H9 (cell line): ENCODE measurements at regions not wholly inside any gene's neighbourhood (a gene's known extent, or its start where the extent isn't known, plus 50 kb on each side); places are given as distances from the start of the nearest gene placed in this dataset.

Experiments used
- DNase-seq: peaks from one replicate; pipeline ENCODE4 v3.0.0-alpha.2; 2017
- H2AFZ ChIP-seq: one replicate; pipeline ENCODE4 v1.6.1; 2013; ENCODE audit warnings: mild to moderate bottlenecking, low read length, control low read depth, moderate library complexity
- H2AK5ac ChIP-seq: 2 replicates; pipeline ENCODE4 v1.6.1; 2013; ENCODE audit warnings: low read length, control low read depth, mixed read lengths; ENCODE audit not compliant: insufficient read length
- H2BK120ac ChIP-seq: one replicate; pipeline ENCODE4 v1.6.1; 2013; ENCODE audit warnings: low read depth, mild to moderate bottlenecking, low read length, control low read depth, inconsistent platforms; ENCODE audit not compliant: poor library complexity, severe bottlenecking
- H2BK12ac ChIP-seq: 2 replicates; pipeline ENCODE4 v1.6.1; 2013; ENCODE audit warnings: low read length, control low read depth, mixed read lengths, low read depth; ENCODE audit not compliant: insufficient read length
- H2BK15ac ChIP-seq: 2 replicates; pipeline ENCODE4 v1.6.1; 2013; ENCODE audit warnings: low read depth, low read length, control low read depth
- H2BK20ac ChIP-seq: one replicate; pipeline ENCODE4 v1.6.1; 2013; ENCODE audit warnings: low read depth, mild to moderate bottlenecking, low read length, control low read depth, inconsistent platforms; ENCODE audit not compliant: poor library complexity, severe bottlenecking
- H2BK5ac ChIP-seq: 2 replicates; pipeline ENCODE4 v1.6.1; 2013; ENCODE audit warnings: low read length, control low read depth, mixed read lengths; ENCODE audit not compliant: insufficient read length
- H3K14ac ChIP-seq: 2 replicates; pipeline ENCODE4 v1.6.1; 2013; ENCODE audit warnings: low read length, control low read depth; ENCODE audit not compliant: insufficient read depth
- H3K18ac ChIP-seq: 2 replicates; pipeline ENCODE4 v1.6.1; 2013; ENCODE audit warnings: low read depth, mild to moderate bottlenecking, mixed read lengths, low read length, control low read depth; ENCODE audit not compliant: insufficient read length
- H3K23ac ChIP-seq: 2 replicates; pipeline ENCODE4 v1.6.1; 2013; ENCODE audit warnings: low read length, control low read depth, mixed read lengths, low read depth; ENCODE audit not compliant: insufficient read length
- H3K23me2 ChIP-seq: 2 replicates; pipeline ENCODE4 v1.6.1; 2013; ENCODE audit warnings: low read depth, mild to moderate bottlenecking, mixed read lengths, low read length, control low read depth; ENCODE audit not compliant: insufficient read length, poor library complexity, severe bottlenecking
- H3K27ac ChIP-seq: 2 replicates; pipeline ENCODE4 v1.5.1; 2013; ENCODE audit warnings: low read length, control low read depth, mixed read lengths, low read depth; ENCODE audit not compliant: insufficient read length
- H3K27me3 ChIP-seq: 2 replicates; pipeline ENCODE4 v1.6.1; 2013; ENCODE audit warnings: low read length, control low read depth, inconsistent platforms; ENCODE audit not compliant: insufficient read depth
- H3K4ac ChIP-seq: 2 replicates; pipeline ENCODE4 v1.6.1; 2013; ENCODE audit warnings: low read depth, mild to moderate bottlenecking, control low read depth, inconsistent platforms, low read length, moderate library complexity
- H3K4me1 ChIP-seq: 2 replicates; pipeline ENCODE4 v1.6.1; 2013; ENCODE audit warnings: low read length, control low read depth, inconsistent platforms; ENCODE audit not compliant: insufficient read depth
- H3K4me2 ChIP-seq: 2 replicates; pipeline ENCODE4 v1.6.1; 2013; ENCODE audit warnings: low read length, control low read depth, mixed read lengths; ENCODE audit not compliant: insufficient read length, insufficient read depth
- H3K56ac ChIP-seq: 2 replicates; pipeline ENCODE4 v1.6.1; 2013; ENCODE audit warnings: low read depth, mild to moderate bottlenecking, mixed read lengths, low read length, control low read depth; ENCODE audit not compliant: insufficient read length
- H3K79me1 ChIP-seq: 2 replicates; pipeline ENCODE4 v1.6.1; 2013; ENCODE audit warnings: low read depth, mild to moderate bottlenecking, moderate library complexity, low read length, control low read depth, inconsistent platforms; ENCODE audit not compliant: insufficient read depth, poor library complexity, severe bottlenecking
- H3K79me2 ChIP-seq: 2 replicates; pipeline ENCODE4 v1.6.1; 2013; ENCODE audit warnings: low read length, control low read depth, inconsistent platforms; ENCODE audit not compliant: insufficient read depth
- H3K9ac ChIP-seq: 2 replicates; pipeline ENCODE4 v1.6.1; 2013; ENCODE audit warnings: low read length, control low read depth, mixed read lengths; ENCODE audit not compliant: insufficient read length; ENCODE audit errors: extremely low read depth
- H3K9me3 ChIP-seq: one replicate; pipeline ENCODE4 v1.6.1; 2013; ENCODE audit warnings: low read depth, low read length, inconsistent platforms; ENCODE audit not compliant: control insufficient read depth
- H3T11ph ChIP-seq: one replicate; pipeline ENCODE4 v1.6.1; 2013; ENCODE audit warnings: mild to moderate bottlenecking, low read length, control low read depth, inconsistent platforms
- H4K20me1 ChIP-seq: one replicate; pipeline ENCODE4 v1.6.1; 2013; ENCODE audit not compliant: control insufficient read depth, insufficient read length, insufficient read depth
- H4K5ac ChIP-seq: 2 replicates; pipeline ENCODE4 v1.6.1; 2013; ENCODE audit warnings: low read depth, mild to moderate bottlenecking, mixed read lengths, low read length, control low read depth; ENCODE audit not compliant: insufficient read length
- H4K8ac ChIP-seq: replicated peaks from 2 replicates; pipeline ENCODE4 v1.6.1; 2013; ENCODE audit warnings: low read length, control low read depth, mixed read lengths, low read depth; ENCODE audit not compliant: insufficient read length
- H4K91ac ChIP-seq: 2 replicates; pipeline ENCODE4 v1.6.1; 2013; ENCODE audit warnings: low read depth, mild to moderate bottlenecking, moderate library complexity, mixed read lengths, low read length, control low read depth; ENCODE audit not compliant: insufficient read length
- H3K27ac Mint-ChIP-seq, 3 experiments: 2 replicates in 2 of 3; 3 replicates in 1 of 3; pipeline ENCODE4 v1.8.0; 2020 to 2021; ENCODE audit warnings: mixed read lengths in 3 of 3, mild to moderate bottlenecking in 1 of 3, moderate library complexity in 1 of 3
- H3K27me3 Mint-ChIP-seq: 2 replicates; pipeline ENCODE4 v1.8.0; 2021; ENCODE audit warnings: low read depth, mild to moderate bottlenecking, moderate library complexity, mixed read lengths
- H3K36me3 Mint-ChIP-seq, 3 experiments: 2 replicates in 2 of 3; 3 replicates in 1 of 3; pipeline ENCODE4 v1.8.0; 2020 to 2021; ENCODE audit warnings: low read depth in 3 of 3, mixed read lengths in 3 of 3; ENCODE audit not compliant: insufficient read depth in 1 of 3
- H3K4me1 Mint-ChIP-seq, 2 experiments: 2 replicates each; pipeline ENCODE4 v1.8.0; 2020; ENCODE audit warnings: mixed read lengths in 2 of 2
- H3K4me3 Mint-ChIP-seq, 2 experiments: 2 replicates in 1 of 2; 3 replicates in 1 of 2; pipeline ENCODE4 v1.8.0; 2020 to 2021; ENCODE audit warnings: mild to moderate bottlenecking in 2 of 2, mixed read lengths in 2 of 2, moderate library complexity in 1 of 2
- H3K9me3 Mint-ChIP-seq, 2 experiments: 2 replicates in 1 of 2; 3 replicates in 1 of 2; pipeline ENCODE4 v1.8.0; 2020; ENCODE audit warnings: mild to moderate bottlenecking in 2 of 2, mixed read lengths in 2 of 2, moderate library complexity in 1 of 2
- CTCF ChIP-seq: fragments of 200-600 bp; sonication (generic); conservative IDR thresholded peaks from 3 replicates; pipeline ENCODE4 v1.8.0; 2021; ENCODE audit warnings: antibody characterized with exemption, mild to moderate bottlenecking

- Histone ChIP-seq H3K4ac (no peak overlapping the region), H3K14ac (no peak overlapping the region), H3K79me2 (no peaks in the 10 kb centered on the region), H2AFZ (no peak overlapping the region), H2BK5ac (no peak overlapping the region), H2BK12ac (no peak overlapping the region), H3K27ac (no peak overlapping the region), H3K23ac (no peak overlapping the region), H3K4me2 (no peak overlapping the region), H2AK5ac (no peak overlapping the region), H4K8ac (no peak overlapping the region), H3K18ac (no peak overlapping the region), H3T11ph (no peak overlapping the region), H3K56ac (no peak overlapping the region), H3K9me3 (no peaks in the 10 kb centered on the region), H2BK15ac (no peak overlapping the region), H2BK120ac (no peak overlapping the region), H4K20me1 (no peaks in the 10 kb centered on the region), H3K27me3 (no peaks in the 10 kb centered on the region), H2BK20ac (no peak overlapping the region), H3K9ac (no peak overlapping the region), H3K23me2 (no peaks in the 10 kb centered on the region), H3K4me1 (no peaks in the 10 kb centered on the region), H4K5ac (no peak overlapping the region), H4K91ac (no peak overlapping the region), H3K79me1 (no peaks in the 10 kb centered on the region)
- Mint-ChIP-seq H3K27ac (no peak overlapping the region), H3K36me3 (peaks cover 3 to 25% (median 7%) of the 10 kb centered on the region in 3 experiments; a peak in 6 of 7 replicates), H3K9me3 (peaks cover 25 to 33% of the 10 kb centered on the region in 2 experiments), H3K4me1 (no peaks in the 10 kb centered on the region), H3K27me3 (peaks cover 3% of the 10 kb centered on the region), H3K4me3 (no peak overlapping the region)
- no peak for DNase-seq
- TF ChIP-seq CTCF: no peak
Observed at GRCh38 chr19:32146664-32147063, 198.7 kb upstream of the ZNF507 start.
